Liver (tissue), 3 donors: ENCODE measurements at regions not wholly inside any gene's neighbourhood (a gene's known extent, or its start where the extent isn't known, plus 50 kb on each side); places are given as distances from the start of the nearest gene placed in this dataset.

Source experiments
- FOXA2 ChIP-seq: IDR thresholded peaks from 2 replicates; pipeline ENCODE4 v1.6.1; 2016; ENCODE audit warnings: antibody characterized with exemption
- RXRA ChIP-seq, 2 donors: IDR thresholded peaks; 2 replicates each; pipeline ENCODE4 v1.6.1; 2017 to 2018; ENCODE audit warnings: antibody characterized with exemption in 2 of 2, mild to moderate bottlenecking in 1 of 2
- TF ChIP-seq, protein P1 (sequence below): fragments of 150-350 bp; IDR thresholded peaks from 2 replicates; pipeline ENCODE4 v1.5.1; 2017; ENCODE audit warnings: improper control_type of control experiment, low read depth, low read length; ENCODE audit not compliant: missing input control
- donor health status: healthy.
- donor health status: healthy.

DNA sequence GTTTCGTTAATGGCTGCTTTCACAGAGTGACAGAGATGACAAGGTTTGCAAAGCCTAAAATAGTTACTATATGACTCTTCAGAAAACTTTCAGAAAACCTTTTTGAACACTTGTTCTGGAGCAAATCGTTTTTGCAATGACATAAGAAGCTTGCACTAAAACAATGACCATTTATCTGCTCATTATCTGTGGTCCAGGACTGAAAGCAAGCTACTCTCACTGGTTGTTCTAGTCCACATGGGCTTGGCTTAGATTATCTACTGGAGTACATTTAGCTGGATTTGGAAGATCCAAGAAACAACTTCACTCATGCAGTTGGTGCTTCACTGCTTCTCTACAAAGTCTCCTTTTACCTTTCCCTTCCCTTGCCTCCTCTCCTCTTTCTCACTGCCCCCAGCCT lies 1836.4 kb upstream of the AGA start:
- TF ChIP-seq, protein P1, sequence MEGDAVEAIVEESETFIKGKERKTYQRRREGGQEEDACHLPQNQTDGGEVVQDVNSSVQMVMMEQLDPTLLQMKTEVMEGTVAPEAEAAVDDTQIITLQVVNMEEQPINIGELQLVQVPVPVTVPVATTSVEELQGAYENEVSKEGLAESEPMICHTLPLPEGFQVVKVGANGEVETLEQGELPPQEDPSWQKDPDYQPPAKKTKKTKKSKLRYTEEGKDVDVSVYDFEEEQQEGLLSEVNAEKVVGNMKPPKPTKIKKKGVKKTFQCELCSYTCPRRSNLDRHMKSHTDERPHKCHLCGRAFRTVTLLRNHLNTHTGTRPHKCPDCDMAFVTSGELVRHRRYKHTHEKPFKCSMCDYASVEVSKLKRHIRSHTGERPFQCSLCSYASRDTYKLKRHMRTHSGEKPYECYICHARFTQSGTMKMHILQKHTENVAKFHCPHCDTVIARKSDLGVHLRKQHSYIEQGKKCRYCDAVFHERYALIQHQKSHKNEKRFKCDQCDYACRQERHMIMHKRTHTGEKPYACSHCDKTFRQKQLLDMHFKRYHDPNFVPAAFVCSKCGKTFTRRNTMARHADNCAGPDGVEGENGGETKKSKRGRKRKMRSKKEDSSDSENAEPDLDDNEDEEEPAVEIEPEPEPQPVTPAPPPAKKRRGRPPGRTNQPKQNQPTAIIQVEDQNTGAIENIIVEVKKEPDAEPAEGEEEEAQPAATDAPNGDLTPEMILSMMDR, result no peak
- no peak for TF ChIP-seq RXRA (IDR thresholded peaks at IDR 0.05)
- TF ChIP-seq FOXA2, result no peak
